Mammary epithelial cell (primary cell): ENCODE measurements at regions not wholly inside any gene's neighbourhood (a gene's known extent, or its start where the extent isn't known, plus 50 kb on each side); places are given as distances from the start of the nearest gene placed in this dataset.

ENCODE experiments used
- CTCF ChIP-seq, 2 donors: IDR thresholded peaks in 1 of 2; conservative IDR thresholded peaks in 1 of 2; 2 replicates each; pipeline ENCODE4 v1.5.1; 2011 to 2012; ENCODE audit warnings: inconsistent platforms in 2 of 2, low read length in 2 of 2, mild to moderate bottlenecking in 2 of 2, control low read depth in 1 of 2, low read depth in 1 of 2; ENCODE audit not compliant: insufficient read depth in 1 of 2; ENCODE audit errors: extremely low read depth in 1 of 2
- EZH2 ChIP-seq: IDR thresholded peaks from 2 replicates; pipeline ENCODE4 v1.6.1; 2012; ENCODE audit warnings: low read length, inconsistent platforms, borderline replicate concordance

DNA sequence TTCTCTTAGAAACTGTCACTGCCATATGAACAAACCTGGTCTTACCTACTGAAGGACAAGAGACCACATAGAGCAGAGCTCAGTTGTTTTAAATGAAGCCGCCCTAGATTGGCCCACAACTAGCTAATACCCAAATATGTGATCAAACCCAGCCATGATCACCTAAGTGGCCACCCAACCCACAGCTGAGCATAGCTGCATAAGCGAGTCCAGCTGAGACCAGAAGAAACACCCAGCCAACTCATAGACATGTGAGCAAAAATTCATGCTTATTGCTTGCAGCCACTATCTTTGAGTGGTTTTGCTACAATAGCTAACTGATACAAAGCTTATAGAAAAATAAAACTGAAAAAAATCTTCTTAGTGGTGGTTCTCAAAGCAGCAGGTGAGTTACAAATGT is 124.3 kb upstream of the CPNE4 start:
- no peak for TF ChIP-seq CTCF (conservative IDR thresholded peaks at IDR 0.05 in 1 of 2, IDR thresholded peaks at IDR 0.05 in 1 of 2; ENCODE audit: extremely low read depth in 1 of 2, insufficient read depth in 1 of 2, low read depth in 1 of 2, low read length in 2 of 2)
- no peak for TF ChIP-seq EZH2
